NCI-H526 (cell line): ENCODE measurements at regions not wholly inside any gene's neighbourhood (a gene's known extent, or its start where the extent isn't known, plus 50 kb on each side); places are given as distances from the start of the nearest gene placed in this dataset.

Experiments used
- DNase-seq, 2 experiments: peaks; one replicate each; lab custom pipeline; 2025; lab: John Stamatoyannopoulos, UW

- DNase-seq, result no peak
These were observed 445.6 kb downstream of the KCTD12 start for GRCh38 chr13:76440568-76440967.

DNA sequence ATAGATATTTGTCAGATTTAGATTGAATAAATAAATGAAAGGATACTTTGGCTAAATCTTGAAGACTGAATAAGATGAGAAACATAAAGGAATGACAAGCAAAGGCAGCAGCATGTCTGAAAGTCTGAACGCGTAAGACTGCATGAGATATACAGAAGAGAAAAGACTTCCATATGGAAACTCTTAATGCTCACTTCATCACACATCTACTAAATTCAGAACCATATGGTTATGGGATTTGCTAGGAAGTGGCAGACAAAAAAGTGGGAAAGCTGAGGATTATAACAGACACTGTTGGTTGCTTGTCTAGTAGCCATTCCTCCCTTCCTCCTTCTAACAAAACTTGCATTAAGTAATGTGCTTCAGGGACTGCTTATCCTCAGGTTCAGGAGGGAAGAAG, 446.7 kb downstream of the KCTD12 start:
- no peak for DNase-seq

DNA sequence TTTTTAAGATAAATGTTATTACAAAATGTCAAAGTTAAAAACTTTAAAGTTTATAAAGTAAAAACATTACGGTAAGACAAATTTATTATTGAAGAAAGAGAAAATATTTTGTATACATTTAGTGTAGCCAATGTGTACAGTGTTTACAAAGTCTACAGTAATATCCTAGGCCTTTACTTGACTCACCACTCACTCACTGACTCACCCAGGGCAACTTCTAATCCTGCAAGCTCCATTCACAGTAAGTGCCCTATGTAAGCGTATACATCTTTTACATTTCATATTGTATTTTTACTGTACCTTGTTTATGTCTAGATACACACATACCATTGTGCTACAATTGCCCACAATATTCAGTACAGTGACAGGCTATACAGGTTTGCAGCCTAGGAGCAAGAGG, 448.2 kb downstream of the KCTD12 start:
- DNase-seq, result no peak

DNA sequence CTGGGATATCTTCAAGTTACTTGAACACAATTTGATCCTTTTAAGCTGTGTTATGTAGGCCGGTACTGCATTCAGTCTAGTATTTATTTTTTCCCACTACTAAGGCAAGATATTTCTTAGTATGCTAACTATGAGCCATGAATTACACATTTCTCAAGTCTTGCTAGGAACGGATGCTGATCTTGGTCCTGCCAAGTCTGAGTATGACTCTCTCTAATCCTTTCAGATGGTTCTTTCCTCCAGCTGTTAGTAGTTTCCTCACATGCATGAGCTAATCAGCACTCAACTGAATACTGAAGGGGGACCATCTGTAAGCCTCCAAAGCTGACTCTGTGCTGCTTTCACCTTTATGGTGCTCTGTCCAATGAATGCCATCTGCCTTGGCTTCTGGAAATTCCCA, 460.3 kb downstream of the KCTD12 start:
- DNase-seq, result no peak

DNA sequence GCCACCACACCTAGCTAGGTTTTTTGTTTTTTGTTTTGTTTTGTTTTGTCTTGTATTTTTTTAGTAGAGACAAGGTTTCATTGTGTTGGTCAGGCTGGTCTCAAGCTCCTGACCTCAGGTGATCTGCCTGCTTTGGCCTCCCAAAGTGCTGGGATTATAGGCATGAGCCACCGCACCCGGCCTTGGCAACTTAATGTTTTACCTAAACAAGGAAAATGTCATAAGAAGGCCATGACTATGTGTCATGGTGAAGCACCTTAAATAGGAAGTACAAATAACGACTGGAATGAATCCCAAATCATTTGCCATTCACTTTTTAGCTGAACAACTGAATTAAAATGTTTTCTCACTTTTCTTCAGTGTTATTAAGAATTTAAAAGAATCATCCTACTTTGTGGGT, 465.2 kb downstream of the KCTD12 start:
- DNase-seq, result no peak

DNA sequence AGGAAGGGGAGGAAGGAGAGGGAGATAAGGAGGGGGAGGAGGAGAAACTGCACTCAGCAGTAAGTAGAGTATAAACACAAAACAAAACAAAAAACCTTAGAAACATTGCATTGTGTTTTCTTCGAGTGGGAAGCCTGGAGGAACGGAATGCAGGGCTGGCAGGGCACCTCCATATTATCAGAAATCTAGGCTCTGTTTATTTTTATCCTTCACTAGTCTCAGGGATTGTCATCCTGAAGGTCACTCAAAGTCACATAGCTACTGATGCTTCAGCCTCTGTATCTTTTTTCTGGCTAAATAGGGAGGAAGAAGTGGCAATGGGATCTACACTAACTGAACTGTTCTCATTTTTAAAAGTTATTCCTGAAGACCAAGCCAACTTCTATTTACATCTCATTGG, 467.8 kb downstream of the KCTD12 start:
- DNase-seq, result no peak

DNA sequence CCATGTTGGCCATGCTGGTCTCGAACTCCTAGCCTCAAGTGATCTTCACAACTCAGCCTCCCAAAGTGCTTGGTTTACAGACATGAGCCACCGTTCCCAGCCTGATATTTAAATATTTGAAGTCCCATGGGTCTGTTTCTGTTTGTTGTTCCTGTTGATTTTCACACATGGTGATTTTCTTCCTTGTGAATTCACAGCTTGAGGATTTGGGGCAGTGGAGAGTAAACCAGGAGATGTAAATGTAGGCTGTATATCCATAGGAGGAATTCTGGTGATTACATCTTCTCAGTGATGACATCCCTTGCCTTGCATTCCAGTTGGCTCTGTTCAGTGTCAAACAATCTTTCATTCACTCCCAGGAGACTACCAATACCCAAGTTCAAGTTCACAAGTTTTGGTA, 471.9 kb downstream of the KCTD12 start:
- DNase-seq, result no peak

GRCh38 chr13:76406243-76406642, 480.0 kb downstream of the KCTD12 start:
- no peak for DNase-seq

- DNase-seq, result no peak
These were observed 487.8 kb downstream of the KCTD12 start for GRCh38 chr13:76398425-76398824.

DNA sequence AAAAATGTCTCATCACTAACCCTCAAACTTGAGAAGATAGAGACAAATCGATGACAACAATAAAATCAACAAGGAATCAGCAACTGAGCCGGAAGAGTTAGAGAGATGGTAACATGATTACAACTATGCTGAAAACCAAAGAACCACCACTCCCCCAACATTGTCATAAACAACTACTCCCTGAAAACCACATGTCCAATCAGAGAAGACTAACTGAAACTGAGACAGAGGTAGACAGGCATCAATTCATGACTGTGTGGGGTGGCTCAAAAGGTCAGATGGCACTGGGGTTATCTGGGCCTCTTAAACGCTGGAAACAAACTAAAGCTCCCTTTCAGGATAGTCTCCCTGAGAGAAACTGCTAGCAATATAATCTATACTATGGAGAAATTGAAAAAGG, 488.8 kb downstream of the KCTD12 start:
- DNase-seq, result no peak

GRCh38 chr13:76389321-76389720, 496.9 kb downstream of the KCTD12 start:
- DNase-seq, result no peak

DNA sequence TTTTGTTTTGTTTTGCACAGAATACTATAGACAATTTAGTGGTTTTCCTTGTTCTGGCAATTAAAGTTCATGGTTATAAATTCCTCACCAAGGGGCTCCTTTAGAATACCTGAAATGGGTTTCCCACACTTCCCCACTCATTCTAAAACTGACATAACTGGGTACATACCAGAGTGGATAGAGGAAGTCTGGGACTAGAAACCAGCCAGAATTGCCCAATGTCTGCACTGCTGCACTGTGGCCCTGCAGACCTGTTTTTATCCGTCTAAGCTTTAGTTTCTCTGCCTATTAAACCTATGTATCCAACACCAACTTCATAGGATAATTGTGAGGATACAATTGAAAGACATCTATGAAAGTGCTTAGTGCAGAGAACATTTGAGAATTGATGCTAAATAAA, 498.6 kb downstream of the KCTD12 start:
- no peak for DNase-seq

DNA sequence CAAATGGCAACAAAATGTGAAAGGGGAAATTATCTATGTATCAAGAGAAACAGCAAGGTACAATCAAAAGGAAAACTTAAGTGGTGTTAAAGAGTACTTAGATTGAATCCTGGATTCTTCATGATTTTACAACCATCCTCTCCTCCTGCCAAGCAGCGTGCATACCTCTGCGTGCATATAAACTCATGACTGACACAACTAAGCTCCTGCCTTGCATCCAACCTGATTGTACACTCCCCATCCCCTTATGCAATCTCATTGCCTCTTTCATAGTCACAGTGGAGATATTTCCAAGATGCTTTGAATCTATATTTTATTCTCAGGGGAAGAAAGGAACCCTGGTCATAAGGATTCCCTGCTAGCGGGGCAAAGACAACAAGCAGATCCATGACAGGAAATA, 499.9 kb downstream of the KCTD12 start:
- no peak for DNase-seq

DNA sequence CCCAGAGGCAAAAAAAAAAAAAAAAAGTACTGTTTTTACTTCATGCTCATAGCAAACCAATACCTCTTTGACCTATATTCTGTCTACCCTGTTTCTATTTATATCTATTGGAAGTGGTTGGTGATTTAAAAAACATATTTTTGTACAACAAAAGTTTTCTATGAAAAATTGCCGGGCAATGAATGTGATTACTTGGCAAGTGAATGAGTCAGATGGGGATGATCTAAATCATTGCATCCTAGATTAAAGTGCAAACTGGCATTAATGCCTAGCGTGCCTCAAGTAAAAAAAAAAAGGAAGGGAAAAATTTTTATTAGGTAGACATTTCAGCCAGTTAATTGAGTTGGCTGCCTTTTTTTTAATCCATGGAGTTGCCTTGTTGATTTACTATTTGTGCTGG, 500.6 kb downstream of the KCTD12 start:
- no peak for DNase-seq

GRCh38 chr13:76383676-76384461, 502.3 kb downstream of the KCTD12 start:
- DNase-seq, result no peak

DNA sequence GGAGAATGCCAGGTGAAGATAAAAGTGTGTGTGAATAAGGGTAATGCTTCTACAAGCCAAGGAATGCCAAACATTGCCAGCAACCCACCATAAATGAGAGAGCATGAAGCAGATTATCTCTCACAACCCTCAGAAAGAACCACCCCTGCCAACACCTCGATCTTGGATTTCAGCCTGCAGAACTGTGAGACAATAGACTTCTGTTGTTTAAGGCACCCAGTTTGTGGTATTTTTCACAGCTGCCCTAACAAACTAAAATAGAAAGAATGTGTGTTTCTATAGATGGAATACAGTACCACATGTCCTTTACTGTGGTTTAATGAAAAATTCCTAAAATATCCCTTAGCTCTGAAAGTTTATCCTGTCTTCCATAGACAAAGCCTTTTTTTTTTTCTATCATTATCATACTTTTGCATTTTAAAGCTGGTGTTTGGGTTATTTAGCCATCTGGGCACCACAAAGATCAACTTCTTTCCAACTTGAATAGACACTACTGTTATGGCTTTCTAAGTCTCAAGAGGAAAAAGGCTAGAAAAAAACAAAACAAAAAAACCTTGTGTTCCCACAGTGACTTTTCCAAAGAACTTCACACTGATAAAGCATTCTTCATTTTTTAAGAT, 505.6 kb downstream of the KCTD12 start:
- DNase-seq, result no peak

- DNase-seq, result no peak
These were observed 506.7 kb downstream of the KCTD12 start for GRCh38 chr13:76379341-76380105.

- no peak for DNase-seq
These were observed 507.4 kb downstream of the KCTD12 start for GRCh38 chr13:76378767-76379166.

DNA sequence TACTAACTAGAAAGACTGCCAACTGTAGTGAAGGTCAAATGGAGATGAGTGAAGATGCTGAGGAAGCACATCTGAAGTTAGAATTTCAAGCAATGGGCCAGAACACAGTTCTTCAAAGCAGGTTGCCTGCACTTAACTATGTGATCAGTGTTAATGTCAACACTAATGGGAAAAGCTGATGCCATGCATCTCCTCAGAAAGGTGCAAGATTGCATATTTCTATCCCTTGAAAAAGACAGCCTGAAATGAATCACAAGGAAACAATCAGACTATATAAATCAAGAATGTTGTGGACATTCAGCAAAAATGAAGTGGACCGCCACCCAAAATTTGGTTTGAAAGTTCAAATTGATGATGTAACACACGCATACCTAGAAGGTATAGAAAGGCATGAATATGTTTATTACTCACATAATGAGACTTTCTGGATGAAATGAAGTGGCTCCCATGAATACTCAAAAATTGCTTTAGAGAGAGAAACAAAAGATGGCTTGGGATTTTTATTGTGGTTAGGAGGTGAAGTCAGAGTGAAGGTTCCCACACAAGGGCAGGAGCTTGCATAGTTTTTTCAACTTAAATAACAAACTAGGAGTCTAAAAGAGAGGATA, 522.4 kb downstream of the KCTD12 start:
- no peak for DNase-seq

DNA sequence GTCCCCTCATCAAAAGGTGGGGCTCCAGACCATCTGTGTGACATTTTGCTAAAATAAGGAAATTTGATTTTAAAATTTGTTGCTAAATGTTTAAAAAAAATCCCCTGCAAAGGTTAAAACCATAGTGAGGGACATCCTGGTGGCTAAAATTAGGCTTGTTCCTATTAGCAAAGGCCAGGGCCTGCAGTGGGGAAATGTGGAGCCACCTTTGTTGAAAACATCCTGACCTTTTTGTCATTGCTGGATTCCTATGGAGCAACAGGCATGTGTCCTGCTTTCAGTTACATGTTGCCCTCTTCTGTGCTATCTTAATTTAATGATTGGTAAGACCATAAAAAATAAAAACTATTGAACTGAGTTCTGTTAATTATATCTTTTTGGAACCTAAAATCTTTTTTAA, 524.3 kb downstream of the KCTD12 start:
- no peak for DNase-seq

GRCh38 chr13:76351541-76352229, 534.5 kb downstream of the KCTD12 start:
- no peak for DNase-seq

- DNase-seq, result no peak
These were observed 535.8 kb downstream of the KCTD12 start for GRCh38 chr13:76350399-76350798.
